GM23338 (cell line): ENCODE measurements at regions not wholly inside any gene's neighbourhood (a gene's known extent, or its start where the extent isn't known, plus 50 kb on each side); places are given as distances from the start of the nearest gene placed in this dataset.

Experiments used
- ATAC-seq: fragments of 200-7000 bp; cut with Tn5 transposase; 3 replicates; pipeline ENCODE4 v1.9.1; 2020
- DNase-seq: peaks from one replicate; pipeline ENCODE4 v3.0.0-alpha.2; 2015; ENCODE audit warnings: low spot score
- H2AFZ ChIP-seq: fragments of 200-600 bp; sonication (generic); 2 replicates; pipeline ENCODE4 v1.8.0; 2016; ENCODE audit warnings: antibody characterized with exemption, mild to moderate bottlenecking, moderate library complexity
- H3F3A ChIP-seq: fragments of 200-600 bp; sonication (generic); replicated peaks from 2 replicates; pipeline ENCODE4 v1.8.0; 2017; ENCODE audit warnings: antibody characterized with exemption, mixed run types, low read depth
- H3K27ac ChIP-seq: fragments of 200-600 bp; sonication (generic); 2 replicates; pipeline ENCODE4 v1.6.1; 2016; ENCODE audit warnings: low read depth
- H3K27me3 ChIP-seq: fragments of 200-600 bp; sonication (generic); 2 replicates; pipeline ENCODE4 v1.8.0; 2016; ENCODE audit warnings: mild to moderate bottlenecking, mixed run types, moderate library complexity; ENCODE audit not compliant: insufficient read depth
- H3K36me3 ChIP-seq: fragments of 200-600 bp; sonication (generic); 2 replicates; pipeline ENCODE4 v1.8.0; 2016; ENCODE audit warnings: mild to moderate bottlenecking; ENCODE audit not compliant: insufficient read depth
- H3K4me1 ChIP-seq: fragments of 200-600 bp; sonication (generic); 2 replicates; pipeline ENCODE4 v1.8.0; 2016; ENCODE audit warnings: mild to moderate bottlenecking, moderate library complexity; ENCODE audit not compliant: insufficient read depth
- H3K4me2 ChIP-seq: fragments of 200-600 bp; sonication (generic); 2 replicates; pipeline ENCODE4 v1.7.1; 2017; ENCODE audit warnings: mixed run types
- H3K4me3 ChIP-seq: fragments of 200-600 bp; sonication (generic); 2 replicates; pipeline ENCODE4 v1.6.1; 2016; ENCODE audit warnings: mixed run types
- H3K79me2 ChIP-seq: fragments of 200-600 bp; sonication (generic); replicated peaks from 2 replicates; pipeline ENCODE4 v1.8.0; 2017; ENCODE audit warnings: mild to moderate bottlenecking; ENCODE audit not compliant: insufficient read depth
- H3K9me2 ChIP-seq: fragments of 200-600 bp; sonication (generic); 2 replicates; pipeline ENCODE4 v1.8.0; 2017; ENCODE audit not compliant: insufficient read depth
- H4K20me1 ChIP-seq: fragments of 200-600 bp; sonication (generic); replicated peaks from 2 replicates; pipeline ENCODE4 v1.8.0; 2017; ENCODE audit warnings: mild to moderate bottlenecking; ENCODE audit not compliant: insufficient read depth
- H3K27ac Mint-ChIP-seq: 2 replicates; pipeline ENCODE4 v1.8.0; 2020; ENCODE audit warnings: inconsistent platforms, mild to moderate bottlenecking, moderate library complexity, mixed read lengths
- H3K27me3 Mint-ChIP-seq: 3 replicates; pipeline ENCODE4 v1.8.0; 2022; ENCODE audit warnings: low read depth, mild to moderate bottlenecking, moderate library complexity, mixed read lengths, inconsistent platforms; ENCODE audit not compliant: insufficient read depth, poor library complexity
- H3K36me3 Mint-ChIP-seq: 3 replicates; pipeline ENCODE4 v1.8.0; 2021; ENCODE audit warnings: low read depth, mild to moderate bottlenecking, inconsistent platforms, moderate library complexity, mixed read lengths
- H3K4me1 Mint-ChIP-seq: 3 replicates; pipeline ENCODE4 v1.8.0; 2020; ENCODE audit warnings: mild to moderate bottlenecking, inconsistent platforms, mixed read lengths
- H3K4me3 Mint-ChIP-seq: 3 replicates; pipeline ENCODE4 v1.8.0; 2021; ENCODE audit warnings: moderate library complexity, mild to moderate bottlenecking, inconsistent platforms, mixed read lengths
- H3K9me3 Mint-ChIP-seq: 3 replicates; pipeline ENCODE4 v1.8.0; 2020; ENCODE audit warnings: moderate library complexity, mild to moderate bottlenecking, inconsistent platforms, mixed read lengths
- CREB1 ChIP-seq: fragments of 250-450 bp; sonication (Bioruptor Pico); IDR thresholded peaks from 2 replicates; pipeline ENCODE4 v1.5.0; 2020; ENCODE audit warnings: low read depth, mild to moderate bottlenecking, moderate library complexity
- CTCF ChIP-seq, 2 experiments: fragments of 200-600 bp in 1 of 2; sonication (generic) in 1 of 2; conservative IDR thresholded peaks; 2 replicates each; pipeline versions ENCODE4 v1.5.1 to v1.6.1; 2016 to 2017; ENCODE audit warnings: antibody characterized with exemption in 2 of 2, low read depth in 2 of 2, mild to moderate bottlenecking in 2 of 2, moderate library complexity in 1 of 2
- ETS1 ChIP-seq: IDR thresholded peaks from 2 replicates; pipeline ENCODE4 v1.6.1; 2016; ENCODE audit warnings: antibody characterized with exemption
- EZH2phosphoT487 ChIP-seq: fragments of 200-600 bp; sonication (generic); IDR thresholded peaks from one replicate; pipeline ENCODE4 v1.8.1; 2018; ENCODE audit warnings: antibody characterized with exemption; ENCODE audit not compliant: unreplicated experiment
- JUNB ChIP-seq: IDR thresholded peaks from one replicate; pipeline ENCODE4 v1.6.1; 2016; ENCODE audit warnings: antibody characterized with exemption; ENCODE audit not compliant: unreplicated experiment
- NANOG ChIP-seq: IDR thresholded peaks from 2 replicates; pipeline ENCODE4 v1.6.1; 2016; ENCODE audit warnings: antibody characterized with exemption, borderline replicate concordance
- POLR2AphosphoS5 ChIP-seq: IDR thresholded peaks from 2 replicates; pipeline ENCODE4 v1.6.1; 2016; ENCODE audit warnings: antibody characterized with exemption, low read depth
- STAT1 ChIP-seq: IDR thresholded peaks from one replicate; pipeline ENCODE4 v1.6.1; 2016; ENCODE audit warnings: antibody characterized with exemption; ENCODE audit not compliant: unreplicated experiment
- ZNF114 ChIP-seq: fragments of 250-450 bp; sonication (Bioruptor Pico); IDR thresholded peaks from 2 replicates; pipeline ENCODE4 v1.5.0; 2020; ENCODE audit warnings: mild to moderate bottlenecking, moderate library complexity
- ZNF331 ChIP-seq: fragments of 250-450 bp; sonication (Bioruptor Pico); IDR thresholded peaks from 2 replicates; pipeline ENCODE4 v1.5.0; 2020; ENCODE audit warnings: low read depth, mild to moderate bottlenecking, moderate library complexity
- ZNF462 ChIP-seq: fragments of 250-450 bp; sonication (Bioruptor Pico); IDR thresholded peaks from 2 replicates; pipeline ENCODE4 v1.5.0; 2020; ENCODE audit warnings: mild to moderate bottlenecking, moderate library complexity

- Histone ChIP-seq H3K4me1 (peaks cover 19% of the 10 kb centered on the region), H3K27me3 (no peaks in the 10 kb centered on the region), H3K4me3 (no peak overlapping the region), H3K27ac (no peak overlapping the region), H3K79me2 (no peaks in the 10 kb centered on the region), H2AFZ (no peak overlapping the region; the same call in 1 of the 2 replicates), H4K20me1 (no peaks in the 10 kb centered on the region), H3F3A (no peaks in the 10 kb centered on the region), H3K9me2 (no peaks in the 10 kb centered on the region), H3K36me3 (no peaks in the 10 kb centered on the region), H3K4me2 (peak overlapping the region; percentile 1)
- peak overlapping the region; percentile 69; the same call in 1 of the 2 replicates for H3K27ac Mint-ChIP-seq
- DNase-seq = peak; percentile 18
- no peaks in the 10 kb centered on the region for H3K36me3 Mint-ChIP-seq
- no peak overlapping the region for H3K4me3 Mint-ChIP-seq
- TF ChIP-seq ZNF114 (CRISPR knock-in tag) (no peak), CREB1 (CRISPR knock-in tag) (0 out of 2 replicates have a peak, but pooled peaks have one; percentile 15)
- H3K4me1 Mint-ChIP-seq = peaks cover 22% of the 10 kb centered on the region
- no peaks in the 10 kb centered on the region for H3K27me3 Mint-ChIP-seq
- ATAC-seq = peak; percentile 90
- no peaks in the 10 kb centered on the region; the same call in 2 of the 3 replicates for H3K9me3 Mint-ChIP-seq
These were observed 104.0 kb upstream of the HMGN3 start for GRCh38 chr6:79338493-79338892.

GRCh38 chr6:79335133-79335674, 100.7 kb upstream of the HMGN3 start:
- Histone ChIP-seq H4K20me1 (no peaks in the 10 kb centered on the region), H3K9me2 (no peaks in the 10 kb centered on the region), H2AFZ (no peak overlapping the region), H3K27ac (no peak overlapping the region), H3K4me2 (no peak overlapping the region), H3F3A (no peaks in the 10 kb centered on the region), H3K27me3 (no peaks in the 10 kb centered on the region), H3K36me3 (no peaks in the 10 kb centered on the region), H3K79me2 (no peaks in the 10 kb centered on the region), H3K4me3 (no peak overlapping the region), H3K4me1 (peaks cover 15% of the 10 kb centered on the region)
- DNase-seq (no peak), ATAC-seq (no peak)
- Mint-ChIP-seq H3K27ac (no peak overlapping the region), H3K4me1 (peaks cover 21% of the 10 kb centered on the region), H3K36me3 (no peaks in the 10 kb centered on the region), H3K27me3 (no peaks in the 10 kb centered on the region), H3K4me3 (no peak overlapping the region), H3K9me3 (no peaks in the 10 kb centered on the region)
- TF ChIP-seq ZNF114 (CRISPR knock-in tag) (no peak), ZNF331 (CRISPR knock-in tag) (no peak), ZNF462 (CRISPR knock-in tag) (no peak), JUNB (no peak), CTCF (conservative IDR thresholded peaks at IDR 0.05; ENCODE audit: low read depth in 2 of 2) (no peak), ETS1 (no peak), NANOG (no peak), POLR2AphosphoS5 (no peak), EZH2phosphoT487 (no peak), STAT1 (no peak)
